NT2/D1 (cell line): ENCODE measurements at regions not wholly inside any gene's neighbourhood (a gene's known extent, or its start where the extent isn't known, plus 50 kb on each side); places are given as distances from the start of the nearest gene placed in this dataset.

Experiments used
- SUZ12 ChIP-seq: IDR thresholded peaks from 2 replicates; pipeline ENCODE4 v1.6.1; 2011; ENCODE audit not compliant: insufficient read length, insufficient read depth; ENCODE audit errors: extremely low read depth
- YY1 ChIP-seq: IDR thresholded peaks from 2 replicates; pipeline ENCODE4 v1.6.1; 2011; ENCODE audit not compliant: insufficient read length, insufficient read depth
- ZNF274 ChIP-seq: IDR thresholded peaks from 2 replicates; pipeline ENCODE4 v1.6.1; 2011; ENCODE audit warnings: mild to moderate bottlenecking, low read depth, low read length

GRCh38 chr2:240308111-240308651 lies 127.3 kb upstream of the GPC1 start:
- TF ChIP-seq YY1 = no peak
- no peak for TF ChIP-seq ZNF274
- TF ChIP-seq SUZ12 = no peak
